IMR-90 (cell line): ENCODE measurements at regions not wholly inside any gene's neighbourhood (a gene's known extent, or its start where the extent isn't known, plus 50 kb on each side); places are given as distances from the start of the nearest gene placed in this dataset.

ENCODE experiments used
- ATAC-seq: fragments of 200-7000 bp; cut with Tn5 transposase; 2 replicates; pipeline ENCODE4 v1.9.1; 2020; ENCODE audit warnings: low read depth, mild to moderate bottlenecking, moderate library complexity
- BruUV-seq: library from RNA; stranded (reverse); fragments of 400-500 nt; replicated peaks from 2 replicates; lab custom pipeline; 2021; lab: Mats Ljungman, UMichigan
- CTCF ChIA-PET: fragments of 300-600 bp; formaldehyde crosslinking; extraction: SDS; loops from one replicate; lab custom pipeline; 2021; ENCODE audit warnings: antibody characterized with exemption; lab: Yijun Ruan, JAX
- POLR2A ChIA-PET: fragments of 300-600 bp; sonication (Branson Sonifier 250); formaldehyde crosslinking; loops from one replicate; lab custom pipeline; 2022; ENCODE audit warnings: antibody characterized with exemption; ENCODE audit not compliant: unreplicated experiment; lab: Charles Lee
- DNase-seq: peaks from one replicate; pipeline ENCODE4 v3.0.0; 2013
- H2AFZ ChIP-seq: replicated peaks from 2 replicates; pipeline ENCODE3; 2013; ENCODE audit warnings: low read length, mild to moderate bottlenecking; ENCODE audit not compliant: poor library complexity
- H2AK5ac ChIP-seq: 2 replicates; pipeline ENCODE4 v1.6.1; 2013; ENCODE audit warnings: low read depth, low read length, inconsistent platforms
- H2AK9ac ChIP-seq: replicated peaks from 2 replicates; pipeline ENCODE3; 2013; ENCODE audit warnings: mild to moderate bottlenecking, low read depth, low read length, moderate library complexity; ENCODE audit not compliant: poor library complexity
- H2BK120ac ChIP-seq: 2 replicates; pipeline ENCODE4 v1.6.1; 2013; ENCODE audit warnings: low read depth, low read length, inconsistent platforms
- H2BK15ac ChIP-seq: 3 replicates; pipeline ENCODE4 v1.6.1; 2013; ENCODE audit warnings: low read depth, low read length, inconsistent platforms
- H2BK20ac ChIP-seq: 2 replicates; pipeline ENCODE4 v1.6.1; 2013; ENCODE audit warnings: low read depth, mild to moderate bottlenecking, inconsistent platforms, low read length, moderate library complexity
- H2BK5ac ChIP-seq: 2 replicates; pipeline ENCODE4 v1.6.1; 2013; ENCODE audit warnings: mild to moderate bottlenecking, low read depth, low read length, inconsistent platforms; ENCODE audit not compliant: poor library complexity, severe bottlenecking
- H3K14ac ChIP-seq: replicated peaks from 2 replicates; pipeline ENCODE4 v1.6.1; 2013; ENCODE audit warnings: low read depth, low read length, inconsistent platforms
- H3K18ac ChIP-seq: 2 replicates; pipeline ENCODE4 v1.6.1; 2013; ENCODE audit warnings: low read depth, low read length, control low read depth
- H3K23ac ChIP-seq: 2 replicates; pipeline ENCODE4 v1.6.1; 2013; ENCODE audit warnings: low read depth, low read length, inconsistent platforms
- H3K27ac ChIP-seq: 2 replicates; pipeline ENCODE4 v1.5.1; 2013; ENCODE audit warnings: mild to moderate bottlenecking, control low read depth, low read length; ENCODE audit not compliant: insufficient read depth
- H3K27me3 ChIP-seq: 2 replicates; pipeline ENCODE4 v1.6.1; 2013; ENCODE audit warnings: low read length; ENCODE audit not compliant: control insufficient read depth, insufficient read depth
- H3K36me3 ChIP-seq: 2 replicates; pipeline ENCODE4 v1.6.1; 2013; ENCODE audit warnings: low read length, mixed read lengths; ENCODE audit not compliant: control insufficient read depth, insufficient read depth
- H3K4ac ChIP-seq: 2 replicates; pipeline ENCODE4 v1.6.1; 2013; ENCODE audit warnings: low read depth, low read length, inconsistent platforms
- H3K4me1 ChIP-seq: 2 replicates; pipeline ENCODE4 v1.6.1; 2013; ENCODE audit warnings: low read length, mixed read lengths; ENCODE audit not compliant: control insufficient read depth, insufficient read depth
- H3K4me2 ChIP-seq: 2 replicates; pipeline ENCODE4 v1.6.1; 2013; ENCODE audit warnings: low read depth, mild to moderate bottlenecking, control low read depth, low read length, moderate library complexity
- H3K4me3 ChIP-seq: 2 replicates; pipeline ENCODE4 v1.5.1; 2013; ENCODE audit warnings: low read depth, mild to moderate bottlenecking, control low read depth, low read length, moderate library complexity; ENCODE audit not compliant: insufficient read depth
- H3K56ac ChIP-seq: 2 replicates; pipeline ENCODE4 v1.6.1; 2013; ENCODE audit warnings: low read length, inconsistent platforms; ENCODE audit not compliant: insufficient read depth; ENCODE audit errors: extremely low read depth
- H3K79me1 ChIP-seq, 2 experiments: 2 replicates each; pipeline ENCODE4 v1.6.1; 2013; ENCODE audit warnings: low read length in 2 of 2, inconsistent platforms in 1 of 2, low read depth in 1 of 2
- H3K9ac ChIP-seq: 2 replicates; pipeline ENCODE4 v1.6.1; 2013; ENCODE audit warnings: low read depth, low read length, control low read depth
- H3K9me1 ChIP-seq: 2 replicates; pipeline ENCODE4 v1.6.1; 2013; ENCODE audit warnings: low read length, inconsistent platforms; ENCODE audit not compliant: insufficient read depth
- H3K9me3 ChIP-seq: 2 replicates; pipeline ENCODE4 v1.6.1; 2013; ENCODE audit warnings: low read length; ENCODE audit not compliant: control insufficient read depth, insufficient read depth
- H4K20me1 ChIP-seq: 2 replicates; pipeline ENCODE4 v1.6.1; 2013; ENCODE audit warnings: low read length, inconsistent platforms; ENCODE audit not compliant: insufficient read depth
- H4K5ac ChIP-seq: 2 replicates; pipeline ENCODE4 v1.6.1; 2013; ENCODE audit warnings: mild to moderate bottlenecking, low read depth, low read length, control low read depth
- H4K8ac ChIP-seq, 2 experiments: 2 replicates each; pipeline ENCODE4 v1.6.1; 2013; ENCODE audit warnings: low read depth in 2 of 2, low read length in 2 of 2, control low read depth in 1 of 2, inconsistent platforms in 1 of 2
- H4K91ac ChIP-seq: 2 replicates; pipeline ENCODE4 v1.6.1; 2013; ENCODE audit warnings: low read depth, low read length, inconsistent platforms; ENCODE audit not compliant: insufficient read depth
- BHLHE40 ChIP-seq: fragments of 150-350 bp; IDR thresholded peaks from 2 replicates; pipeline ENCODE4 v1.6.1; 2016; ENCODE audit warnings: mild to moderate bottlenecking, low read depth, low read length
- CEBPB ChIP-seq: IDR thresholded peaks from 2 replicates; pipeline ENCODE4 v1.6.1; 2012; ENCODE audit warnings: low read depth, low read length, improper control_type of control experiment
- CHD1 ChIP-seq: IDR thresholded peaks from 2 replicates; pipeline ENCODE4 v1.6.1; 2012; ENCODE audit warnings: low read depth, low read length, improper control_type of control experiment
- FOS ChIP-seq: fragments of 150-350 bp; IDR thresholded peaks from 2 replicates; pipeline ENCODE4 v1.6.1; 2016; ENCODE audit warnings: low read depth, low read length
- MAFK ChIP-seq: IDR thresholded peaks from 2 replicates; pipeline ENCODE4 v1.6.1; 2012; ENCODE audit warnings: low read depth, low read length, improper control_type of control experiment
- MAZ ChIP-seq: IDR thresholded peaks from 2 replicates; pipeline ENCODE4 v1.6.1; 2012; ENCODE audit warnings: low read depth, mild to moderate bottlenecking, low read length, improper control_type of control experiment, moderate library complexity, borderline replicate concordance
- MXI1 ChIP-seq: IDR thresholded peaks from 2 replicates; pipeline ENCODE4 v1.6.1; 2012; ENCODE audit warnings: low read depth, mild to moderate bottlenecking, low read length, moderate library complexity, borderline replicate concordance
- NFE2L2 ChIP-seq: fragments of 150-350 bp; IDR thresholded peaks from 2 replicates; pipeline ENCODE4 v1.6.1; 2016; ENCODE audit warnings: low read depth, mild to moderate bottlenecking, low read length
- POLR2A ChIP-seq: IDR thresholded peaks from 2 replicates; pipeline ENCODE4 v1.6.1; 2012; ENCODE audit warnings: mild to moderate bottlenecking, low read depth, low read length
- RAD21 ChIP-seq: IDR thresholded peaks from 2 replicates; pipeline ENCODE4 v1.6.1; 2012; ENCODE audit warnings: low read length, improper control_type of control experiment
- RCOR1 ChIP-seq: IDR thresholded peaks from 2 replicates; pipeline ENCODE4 v1.6.1; 2012; ENCODE audit warnings: mild to moderate bottlenecking, low read length, improper control_type of control experiment; ENCODE audit not compliant: insufficient replicate concordance
- RFX5 ChIP-seq: IDR thresholded peaks from 2 replicates; pipeline ENCODE4 v1.8.0; 2012; ENCODE audit warnings: low read depth, mild to moderate bottlenecking, low read length, moderate library complexity
- SMC3 ChIP-seq: fragments of 150-350 bp; IDR thresholded peaks from 2 replicates; pipeline ENCODE4 v1.6.1; 2016; ENCODE audit warnings: low read depth, mild to moderate bottlenecking, antibody characterized with exemption, low read length, moderate library complexity
- WGBS, 2 experiments: methylation state at CpG; one replicate each; pipeline versions ENCODE4 v1.1.5 to v1.1.7; 2013; ENCODE audit warnings: missing lambda C conversion rate in 2 of 2; ENCODE audit not compliant: insufficient read length in 1 of 2; ENCODE audit errors: extremely low coverage in 2 of 2; 5-methylcytosine and 5-hydroxymethylcytosine counted together
- dilution Hi-C: fragments of 300-500 bp; cut with HindIII; formaldehyde crosslinking; loops from one replicate; pipeline ENCODE4 v1.14.3; 2018; ENCODE audit warnings: low sequenced_read_pairs; ENCODE audit not compliant: unreplicated experiment
- in situ Hi-C: fragments of 300-500 bp; cut with MboI; formaldehyde crosslinking; loops from 3 replicates; pipeline ENCODE4 v1.14.3; 2019; ENCODE audit warnings: low sequenced_read_pairs, inconsistent platforms, mixed read lengths
- intact Hi-C: fragments of 100-400 bp; cut with micrococcal nuclease; formaldehyde crosslinking; loops from 2 replicates; pipeline ENCODE4 v1.10.0; 2022
- TF ChIP-seq, protein P1 (sequence below): fragments of 150-350 bp; IDR thresholded peaks from 2 replicates; pipeline ENCODE4 v1.6.1; 2017; ENCODE audit warnings: mild to moderate bottlenecking, antibody characterized with exemption, low read length, low read depth
- TF ChIP-seq, protein P2 (sequence below): fragments of 150-350 bp; IDR thresholded peaks from 2 replicates; pipeline ENCODE4 v1.6.1; 2016; ENCODE audit warnings: low read depth, mild to moderate bottlenecking, low read length, moderate library complexity, borderline replicate concordance
- TF ChIP-seq, protein P3 (sequence below): conservative IDR thresholded peaks from 2 replicates; pipeline ENCODE4 v1.5.1; 2012; ENCODE audit warnings: mild to moderate bottlenecking, low read depth, low read length, improper control_type of control experiment

DNA sequence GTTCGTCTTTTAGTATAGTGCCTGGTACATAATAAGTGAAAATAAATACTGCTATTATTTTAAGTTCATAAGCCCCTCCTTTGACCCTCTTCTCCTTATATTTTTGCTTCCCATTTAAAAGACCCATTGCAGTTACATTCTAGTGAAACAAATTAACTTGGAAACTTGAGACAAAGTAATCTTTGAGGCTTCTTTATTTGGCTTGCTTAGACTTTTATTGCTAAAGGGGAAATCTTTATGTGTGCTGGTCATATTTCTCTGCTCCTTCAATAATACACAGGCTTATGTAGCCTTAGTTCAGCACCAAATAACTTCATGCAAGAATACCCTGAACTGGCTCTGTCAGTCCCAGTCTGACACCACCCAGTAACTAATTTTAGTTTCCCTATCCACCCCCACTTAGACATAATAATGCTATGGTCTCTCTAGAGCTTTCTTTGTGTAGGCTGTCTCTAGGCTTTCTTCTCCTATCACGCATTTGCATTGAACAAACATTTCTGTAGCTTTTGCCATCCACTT, 257.8 kb downstream of the OMA1 start:
- BruUV-seq: no TSS peak

More for the DNA sequence above, 257.8 kb downstream of the OMA1 start:
- H4K5ac ChIP-seq: no peak overlapping the region
- H2BK120ac ChIP-seq: no peak overlapping the region
- TF ChIP-seq, protein P1, sequence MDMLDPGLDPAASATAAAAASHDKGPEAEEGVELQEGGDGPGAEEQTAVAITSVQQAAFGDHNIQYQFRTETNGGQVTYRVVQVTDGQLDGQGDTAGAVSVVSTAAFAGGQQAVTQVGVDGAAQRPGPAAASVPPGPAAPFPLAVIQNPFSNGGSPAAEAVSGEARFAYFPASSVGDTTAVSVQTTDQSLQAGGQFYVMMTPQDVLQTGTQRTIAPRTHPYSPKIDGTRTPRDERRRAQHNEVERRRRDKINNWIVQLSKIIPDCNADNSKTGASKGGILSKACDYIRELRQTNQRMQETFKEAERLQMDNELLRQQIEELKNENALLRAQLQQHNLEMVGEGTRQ: no peak
- TF ChIP-seq CEBPB (no peak), BHLHE40 (no peak), POLR2A (no peak), MAZ (no peak), RAD21 (no peak), CHD1 (no peak), RCOR1 (no peak), FOS (no peak), RFX5 (no peak), NFE2L2 (no peak), MAFK (no peak), SMC3 (no peak), MXI1 (no peak)
- TF ChIP-seq, protein P2, sequence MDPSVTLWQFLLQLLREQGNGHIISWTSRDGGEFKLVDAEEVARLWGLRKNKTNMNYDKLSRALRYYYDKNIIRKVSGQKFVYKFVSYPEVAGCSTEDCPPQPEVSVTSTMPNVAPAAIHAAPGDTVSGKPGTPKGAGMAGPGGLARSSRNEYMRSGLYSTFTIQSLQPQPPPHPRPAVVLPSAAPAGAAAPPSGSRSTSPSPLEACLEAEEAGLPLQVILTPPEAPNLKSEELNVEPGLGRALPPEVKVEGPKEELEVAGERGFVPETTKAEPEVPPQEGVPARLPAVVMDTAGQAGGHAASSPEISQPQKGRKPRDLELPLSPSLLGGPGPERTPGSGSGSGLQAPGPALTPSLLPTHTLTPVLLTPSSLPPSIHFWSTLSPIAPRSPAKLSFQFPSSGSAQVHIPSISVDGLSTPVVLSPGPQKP: no peak
- TF ChIP-seq, protein P3, sequence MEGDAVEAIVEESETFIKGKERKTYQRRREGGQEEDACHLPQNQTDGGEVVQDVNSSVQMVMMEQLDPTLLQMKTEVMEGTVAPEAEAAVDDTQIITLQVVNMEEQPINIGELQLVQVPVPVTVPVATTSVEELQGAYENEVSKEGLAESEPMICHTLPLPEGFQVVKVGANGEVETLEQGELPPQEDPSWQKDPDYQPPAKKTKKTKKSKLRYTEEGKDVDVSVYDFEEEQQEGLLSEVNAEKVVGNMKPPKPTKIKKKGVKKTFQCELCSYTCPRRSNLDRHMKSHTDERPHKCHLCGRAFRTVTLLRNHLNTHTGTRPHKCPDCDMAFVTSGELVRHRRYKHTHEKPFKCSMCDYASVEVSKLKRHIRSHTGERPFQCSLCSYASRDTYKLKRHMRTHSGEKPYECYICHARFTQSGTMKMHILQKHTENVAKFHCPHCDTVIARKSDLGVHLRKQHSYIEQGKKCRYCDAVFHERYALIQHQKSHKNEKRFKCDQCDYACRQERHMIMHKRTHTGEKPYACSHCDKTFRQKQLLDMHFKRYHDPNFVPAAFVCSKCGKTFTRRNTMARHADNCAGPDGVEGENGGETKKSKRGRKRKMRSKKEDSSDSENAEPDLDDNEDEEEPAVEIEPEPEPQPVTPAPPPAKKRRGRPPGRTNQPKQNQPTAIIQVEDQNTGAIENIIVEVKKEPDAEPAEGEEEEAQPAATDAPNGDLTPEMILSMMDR: no peak
- H3K27me3 ChIP-seq: no peaks in the 10 kb centered on the region
- no peak for ATAC-seq
- intact Hi-C loops (no loop called here), dilution Hi-C loops (no loop called here), in situ Hi-C loops (no loop called here)
- no peak overlapping the region for H2BK15ac ChIP-seq
- no peak overlapping the region for H3K23ac ChIP-seq
- no peak for DNase-seq
- no peaks in the 10 kb centered on the region for H3K36me3 ChIP-seq
- no peak overlapping the region for H3K4ac ChIP-seq
- no peaks in the 10 kb centered on the region for H3K9me3 ChIP-seq
- H2AK5ac ChIP-seq: no peak overlapping the region
- H3K4me1 ChIP-seq: no peaks in the 10 kb centered on the region
- ChIA-PET CTCF (no interaction called here), POLR2A (no interaction called here)
- no peak overlapping the region for H4K91ac ChIP-seq
- H3K56ac ChIP-seq: no peak overlapping the region
- no peaks in the 10 kb centered on the region for H3K79me1 ChIP-seq
- no peaks in the 10 kb centered on the region for H3K9me1 ChIP-seq
- no peak overlapping the region for H3K27ac ChIP-seq
- no peak overlapping the region for H2BK20ac ChIP-seq
- H3K9ac ChIP-seq: no peak overlapping the region
- H3K18ac ChIP-seq: no peak overlapping the region
- no CpG with 5 or more reads among the region's 2 CpGs for WGBS, 2 experiments
- H4K8ac ChIP-seq: no peak overlapping the region
- no peak overlapping the region for H2AFZ ChIP-seq
- no peak overlapping the region for H3K4me3 ChIP-seq
- no peaks in the 10 kb centered on the region for H4K20me1 ChIP-seq
- H2AK9ac ChIP-seq: no peak overlapping the region
- H3K14ac ChIP-seq: no peak overlapping the region
- no peak overlapping the region for H2BK5ac ChIP-seq
- H3K4me2 ChIP-seq: no peak overlapping the region
